ENCODE measurements at regions not wholly inside any gene's neighbourhood (a gene's known extent, or its start where the extent isn't known, plus 50 kb on each side); places are given as distances from the start of the nearest gene placed in this dataset.
"Not testable (repeated sequence)": the region's sequence is repeated elsewhere in the genome, so short reads cannot be mapped to it uniquely, and the experiment has no call there.

DNA sequence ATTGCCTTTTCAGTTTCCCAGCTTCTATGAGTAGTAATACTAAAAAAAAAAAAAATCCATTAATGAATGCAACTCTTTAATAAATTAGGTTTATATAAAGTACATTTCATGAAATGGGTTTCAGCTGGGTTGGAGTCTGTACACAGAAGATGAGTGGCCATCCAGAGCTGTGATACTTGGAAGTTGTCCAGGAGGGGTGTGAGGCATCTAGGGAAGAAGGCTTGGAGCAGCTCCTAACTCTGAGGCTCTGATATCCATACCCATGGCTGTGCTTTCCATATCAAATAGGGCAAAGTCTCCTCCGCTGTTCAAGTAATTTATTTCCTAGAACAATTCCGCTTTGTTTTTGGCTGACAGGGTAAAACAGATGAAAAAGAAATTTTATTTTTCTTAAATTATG lies 423.3 kb upstream of the TENM3 start:
- no peak for DNase-seq (ENCODE audit: low read depth)

DNA sequence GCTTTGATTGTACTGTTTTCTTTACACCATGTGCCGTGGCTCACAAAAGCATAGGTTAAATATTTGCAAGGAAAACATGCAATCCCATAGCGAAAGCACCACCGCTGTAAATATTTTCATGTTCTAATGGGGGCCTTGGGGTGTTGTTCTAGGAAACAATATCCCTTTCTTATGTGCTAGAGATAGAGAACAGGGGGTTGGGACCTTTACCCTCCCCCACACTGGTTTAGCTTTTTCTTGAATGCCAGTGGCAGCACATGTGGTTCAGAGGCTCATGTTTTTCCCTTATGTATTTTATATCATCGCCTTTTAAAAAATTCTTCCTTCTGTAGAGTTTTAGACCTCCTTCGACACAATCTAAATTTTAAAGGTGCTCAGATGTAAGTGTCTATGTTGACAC lies 422.6 kb upstream of the TENM3 start:
- DNase-seq (ENCODE audit: low read depth), result no peak

DNA sequence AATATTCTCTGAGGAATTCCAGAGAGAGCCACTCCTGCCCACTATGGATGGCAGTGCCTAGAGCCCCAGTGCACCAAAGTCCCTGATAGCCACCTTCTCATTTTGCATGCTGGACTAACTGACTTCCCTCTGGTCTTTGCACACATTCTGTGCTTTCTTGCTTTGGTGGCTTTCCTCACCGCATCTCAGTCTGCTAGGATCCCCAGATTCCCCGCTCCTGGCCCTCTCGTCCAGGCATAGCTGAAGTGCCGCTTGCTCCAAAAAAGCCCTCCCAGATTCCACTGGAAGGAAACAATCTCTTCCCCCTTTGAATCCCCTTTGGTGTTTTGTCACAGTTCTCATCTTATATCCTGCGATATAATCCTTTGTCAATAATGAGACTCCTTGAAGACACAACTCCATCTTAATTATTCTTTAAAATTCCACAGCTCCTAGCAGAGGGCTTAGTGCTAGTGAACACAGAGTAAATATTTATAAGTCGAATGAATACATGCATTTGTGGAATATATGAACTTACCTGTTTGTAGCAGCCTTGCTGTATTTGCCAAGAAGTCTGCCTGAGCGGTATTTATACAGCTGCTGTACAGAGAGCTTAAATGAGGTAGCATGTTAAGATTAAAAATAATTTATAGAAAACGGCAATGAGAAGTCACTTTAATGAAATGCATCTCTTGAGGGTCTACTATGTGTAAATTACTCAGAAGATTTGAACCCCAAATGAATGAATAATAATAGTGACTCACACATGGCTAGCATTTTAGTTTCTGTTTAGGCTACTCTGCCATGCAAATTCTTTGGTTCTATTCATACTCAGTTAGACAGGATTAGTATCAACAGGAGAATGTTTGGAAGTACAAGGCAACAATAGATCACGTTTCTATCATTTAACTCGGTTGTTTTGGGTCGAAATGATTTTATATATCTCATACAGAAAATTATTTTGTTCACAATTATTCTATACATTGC lies 421.9 kb upstream of the TENM3 start:
- DNase-seq (ENCODE audit: low read depth), result peak; percentile 59

DNA sequence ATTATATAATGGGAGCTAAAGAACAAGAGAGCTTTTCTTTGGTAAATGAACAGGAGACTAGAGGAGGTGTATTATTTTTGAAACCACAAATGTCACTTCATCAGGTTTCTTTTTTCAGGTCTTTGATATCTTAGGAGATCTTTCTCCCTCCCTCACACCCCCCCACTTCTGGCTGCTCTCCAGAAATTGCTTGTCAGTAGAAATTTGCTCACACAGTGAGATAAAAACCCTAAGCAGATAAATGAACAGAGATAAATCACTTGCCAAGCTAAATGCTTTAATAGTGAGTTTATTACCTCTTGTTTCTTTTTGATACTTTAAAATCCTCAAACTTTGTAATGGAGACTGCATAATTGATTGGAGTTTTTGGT lies 421.2 kb upstream of the TENM3 start:
- DNase-seq (ENCODE audit: low read depth), result peak; percentile 3

DNA sequence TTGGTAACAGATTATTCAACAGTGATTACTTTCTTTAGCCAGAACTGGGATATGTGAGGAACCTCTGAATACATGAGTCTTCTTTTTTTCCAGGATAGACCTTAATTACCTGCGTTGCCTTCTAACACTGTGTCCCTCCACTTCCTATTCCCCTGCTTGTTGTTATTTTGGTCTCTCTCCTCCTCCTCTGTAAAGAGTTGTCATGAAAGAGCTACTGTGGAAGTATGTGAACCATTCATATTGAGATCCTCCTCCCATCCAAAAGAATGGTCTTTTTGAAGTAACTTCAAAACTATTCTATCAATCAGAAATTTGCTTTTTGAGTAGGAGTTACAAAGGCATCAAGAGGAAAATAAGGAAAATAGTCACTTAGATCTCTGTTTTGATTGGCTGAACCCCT lies 420.0 kb upstream of the TENM3 start:
- no peak for DNase-seq (ENCODE audit: low read depth)

DNA sequence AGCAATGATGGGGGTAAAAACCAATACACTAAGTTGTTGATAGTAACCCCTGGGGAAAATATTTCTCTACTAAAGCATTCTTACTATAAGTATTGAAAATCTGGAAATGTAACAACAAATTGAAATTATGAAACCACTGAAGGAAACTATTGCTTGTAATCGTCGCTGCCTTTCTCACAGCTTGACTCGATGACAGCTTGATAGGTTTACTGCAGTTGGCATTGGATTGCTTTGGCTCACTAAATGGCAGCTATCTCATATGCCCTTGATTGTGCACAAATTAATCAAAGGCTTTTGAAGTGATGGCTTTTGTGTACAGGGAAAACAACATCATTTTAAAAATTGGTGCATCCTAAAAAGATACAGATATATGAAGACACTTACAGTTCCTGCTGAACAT lies 419.6 kb upstream of the TENM3 start:
- no peak for DNase-seq (ENCODE audit: low read depth)

DNA sequence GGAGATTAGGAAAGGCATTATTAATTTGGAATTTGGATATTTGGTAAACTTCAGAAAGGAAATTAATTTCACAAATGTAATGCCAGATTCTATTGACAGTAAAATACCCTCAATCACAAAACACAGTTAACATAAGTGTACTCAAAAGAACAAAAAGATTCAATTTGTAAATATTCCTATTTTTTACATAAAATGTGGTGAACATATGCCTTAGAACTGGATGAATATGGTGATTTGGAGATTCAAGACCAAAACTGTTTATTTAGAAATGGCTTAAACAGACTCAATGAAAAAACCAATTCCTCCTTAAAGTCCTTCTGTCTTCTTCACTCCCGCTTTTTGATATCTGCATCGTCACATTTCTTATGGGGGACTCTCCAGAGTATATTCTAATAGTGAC lies 417.6 kb upstream of the TENM3 start:
- no peak for DNase-seq (ENCODE audit: low read depth)

DNA sequence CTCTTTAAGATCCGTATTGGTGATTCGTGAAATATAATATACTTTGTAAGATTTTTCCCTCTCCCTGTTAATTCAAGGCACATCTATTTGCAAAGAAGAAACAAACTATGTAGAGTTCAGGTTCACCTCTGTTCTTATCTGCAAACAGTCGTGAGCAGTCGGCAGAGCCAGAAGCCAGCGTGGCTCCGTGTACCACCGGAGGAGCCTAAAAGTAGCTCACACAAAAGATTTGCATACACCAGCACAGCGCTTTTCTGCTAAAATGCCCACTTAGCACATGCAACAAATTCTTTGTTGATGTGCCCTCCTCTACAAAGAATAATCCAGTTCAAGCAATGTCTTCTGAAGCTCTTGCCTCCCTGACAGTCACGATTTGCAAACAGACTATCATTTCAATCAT lies 416.0 kb upstream of the TENM3 start:
- no peak for DNase-seq (ENCODE audit: low read depth)

DNA sequence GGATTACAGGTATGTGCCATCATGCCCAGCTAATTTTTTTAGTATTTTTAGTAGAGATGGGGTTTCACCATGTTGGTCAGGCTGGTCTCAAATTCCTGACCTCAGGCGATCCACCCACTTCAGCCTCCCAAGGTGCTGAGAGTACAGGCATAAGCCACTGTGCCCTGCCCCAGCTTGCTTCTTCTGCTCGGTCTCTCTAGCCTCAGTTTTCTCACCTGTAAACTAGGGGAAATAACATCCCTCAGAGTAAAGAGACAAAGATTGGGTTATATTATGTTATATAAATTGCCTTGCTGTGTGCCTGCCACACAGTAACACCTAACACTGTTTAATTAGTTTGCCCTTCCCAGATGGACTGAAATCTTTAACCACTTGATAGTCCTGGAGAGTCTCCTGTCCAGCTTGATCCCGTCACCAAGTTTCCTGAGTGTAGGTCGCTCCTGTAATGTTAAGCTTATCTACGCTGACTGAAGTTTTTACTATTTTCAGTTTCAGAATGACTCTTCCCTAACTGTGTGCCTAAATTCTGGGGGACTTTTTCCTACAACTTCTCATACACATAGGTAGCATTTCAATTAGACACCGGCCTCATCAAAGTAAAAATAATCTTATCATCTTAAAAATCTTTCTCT lies 412.7 kb upstream of the TENM3 start:
- DNase-seq (ENCODE audit: low read depth), result no peak

DNA sequence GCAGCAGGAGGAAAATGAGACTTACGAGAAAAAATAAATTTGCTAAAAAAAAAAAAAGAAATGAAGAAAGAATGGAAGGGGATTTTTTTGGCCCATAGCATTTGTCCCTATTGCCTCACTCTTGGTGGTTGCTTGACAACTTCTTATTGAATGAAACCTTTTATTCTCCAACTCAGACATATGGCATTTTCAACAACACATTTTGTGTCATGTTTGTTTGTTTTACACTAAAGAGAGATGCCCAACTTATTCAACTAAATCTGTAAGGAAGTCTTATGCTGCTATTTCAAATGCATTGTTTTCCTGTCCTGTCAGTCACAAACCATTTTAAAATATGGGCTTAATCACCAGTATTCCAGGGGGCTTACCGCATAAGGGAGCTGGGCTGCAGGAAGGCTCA lies 409.1 kb upstream of the TENM3 start:
- DNase-seq (ENCODE audit: low read depth), result no peak

DNA sequence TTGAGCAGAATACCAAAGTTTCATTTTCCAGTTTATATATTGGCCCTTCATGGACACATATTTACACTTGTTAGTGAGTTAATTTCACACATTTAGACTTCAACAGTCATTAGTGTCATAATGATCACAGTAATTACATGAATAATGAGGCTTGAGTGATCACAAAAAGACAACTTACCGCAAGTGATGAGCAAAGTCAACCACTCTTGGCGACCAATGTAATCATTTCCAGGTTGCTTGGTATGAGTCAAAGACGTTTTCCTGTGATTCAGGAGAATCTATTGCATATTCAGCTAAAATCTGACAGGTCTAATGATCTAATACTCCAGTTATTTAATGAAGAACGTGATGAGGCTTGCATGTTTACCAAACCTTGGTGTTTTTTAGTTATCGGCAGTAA lies 407.9 kb upstream of the TENM3 start:
- peak; percentile 15 for DNase-seq (ENCODE audit: low read depth)

DNA sequence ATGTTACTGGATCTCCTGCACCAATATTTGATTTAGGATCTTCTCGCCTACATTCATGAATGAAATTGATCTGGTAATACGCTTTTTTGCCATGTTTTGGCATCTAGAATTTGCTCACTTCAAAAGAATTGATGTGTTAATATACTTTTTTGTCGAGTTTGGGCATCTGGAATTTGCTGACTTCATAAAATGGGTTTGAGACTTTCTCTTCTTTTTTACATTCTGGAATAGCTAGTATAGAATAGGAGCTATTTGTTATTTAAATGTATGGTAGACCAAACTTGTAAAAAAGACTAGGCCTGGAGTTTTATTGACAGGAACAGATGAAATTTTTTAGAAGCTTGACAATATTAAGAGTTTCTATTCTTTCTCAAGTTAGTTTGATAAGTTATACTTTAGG lies 404.9 kb upstream of the TENM3 start:
- no peak for DNase-seq (ENCODE audit: low read depth)

DNA sequence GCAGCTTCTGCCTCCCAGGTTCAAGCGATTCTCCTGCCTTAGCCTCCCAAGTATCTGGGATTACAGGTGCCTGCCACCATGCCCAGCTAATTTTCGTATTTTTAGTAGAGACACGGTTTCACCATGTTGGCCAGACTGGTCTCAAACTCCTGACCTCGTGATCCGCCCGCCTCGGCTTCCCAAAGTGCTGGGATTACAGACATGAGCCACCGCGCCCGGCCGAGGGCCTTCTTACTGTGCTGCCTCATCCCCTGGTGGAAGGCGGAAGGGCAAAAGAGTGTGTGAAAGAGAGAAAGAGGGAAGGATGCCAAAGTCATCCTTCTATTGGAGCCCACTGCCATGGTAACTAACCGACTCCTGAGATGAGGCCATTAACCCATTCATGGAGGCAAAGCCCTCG lies 399.4 kb upstream of the TENM3 start:
- not testable (repeated sequence) for DNase-seq (ENCODE audit: low read depth)

DNA sequence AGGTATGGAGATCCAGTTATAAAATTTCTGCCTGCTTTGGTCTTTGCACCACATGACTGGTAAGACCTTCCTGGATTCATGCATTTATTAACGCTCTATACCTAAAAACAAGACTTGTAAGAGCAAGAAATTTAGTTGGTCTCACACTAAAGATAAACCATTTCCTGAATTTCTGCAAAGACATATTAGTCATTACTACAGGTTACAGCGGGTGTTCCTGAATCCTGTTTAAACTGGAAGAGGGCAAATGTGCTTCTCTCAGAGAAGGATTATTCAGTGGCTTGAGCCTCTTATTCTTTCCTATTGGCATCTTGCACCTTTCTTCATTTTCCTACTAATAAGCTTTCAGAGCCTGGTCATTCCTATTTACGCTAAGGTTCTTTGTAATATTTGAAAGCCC lies 397.6 kb upstream of the TENM3 start:
- no peak for DNase-seq (ENCODE audit: low read depth)

DNA sequence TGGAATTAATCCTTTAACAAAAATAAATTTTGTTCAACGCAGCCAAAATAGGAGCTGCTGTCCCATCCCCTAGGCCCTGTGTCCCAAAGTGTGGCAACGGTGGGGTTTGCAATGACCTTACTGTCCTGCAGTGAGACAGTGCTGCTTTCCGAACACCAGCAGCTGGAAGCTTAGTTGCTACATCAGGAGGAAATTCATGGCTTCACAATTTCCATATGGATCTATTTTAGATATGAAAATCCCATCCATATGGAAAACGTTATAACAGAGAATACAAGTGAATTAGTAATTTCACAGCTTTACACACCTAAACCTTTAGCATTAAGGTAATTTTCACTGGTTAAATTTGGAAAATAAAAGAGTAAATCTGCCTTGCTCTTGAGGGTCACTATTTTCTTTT lies 396.3 kb upstream of the TENM3 start:
- DNase-seq (ENCODE audit: low read depth), result no peak

DNA sequence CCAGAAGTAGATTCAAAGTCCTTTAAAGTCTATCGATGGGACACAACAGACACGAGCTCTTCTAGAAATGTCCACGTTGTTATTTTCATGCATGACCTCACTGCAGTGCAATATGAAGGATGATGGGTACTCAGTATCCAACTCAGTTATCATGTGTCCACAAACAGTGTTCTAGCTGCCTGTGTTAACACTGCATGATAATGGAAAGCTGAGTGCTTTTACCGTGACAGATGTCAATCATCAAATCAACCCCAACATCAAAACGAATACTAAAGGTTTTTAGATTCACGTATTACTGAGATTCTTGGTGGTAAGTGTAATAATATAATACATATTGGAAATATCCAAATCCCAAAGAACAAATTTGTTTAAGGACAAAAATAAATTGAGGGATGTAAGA lies 394.8 kb upstream of the TENM3 start:
- DNase-seq (ENCODE audit: low read depth), result no peak

DNA sequence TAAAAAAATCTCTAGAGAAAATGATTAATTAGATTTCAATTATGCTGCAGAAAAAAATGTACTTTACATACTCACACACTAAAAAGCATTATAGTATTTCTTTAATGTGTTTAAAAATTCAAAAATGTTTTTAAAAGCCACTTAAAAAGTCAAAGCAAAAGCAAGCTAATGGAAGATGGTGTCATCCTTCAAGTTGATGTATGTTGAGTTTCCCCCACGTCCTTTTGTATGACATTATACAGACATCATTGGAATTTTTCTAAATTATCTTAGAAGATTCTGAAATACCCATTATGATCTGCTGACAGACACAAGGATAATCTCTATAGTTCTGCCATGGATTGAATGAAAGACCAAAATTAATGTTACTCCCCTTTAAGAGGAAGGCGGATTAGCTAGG lies 393.7 kb upstream of the TENM3 start:
- no peak for DNase-seq (ENCODE audit: low read depth)

DNA sequence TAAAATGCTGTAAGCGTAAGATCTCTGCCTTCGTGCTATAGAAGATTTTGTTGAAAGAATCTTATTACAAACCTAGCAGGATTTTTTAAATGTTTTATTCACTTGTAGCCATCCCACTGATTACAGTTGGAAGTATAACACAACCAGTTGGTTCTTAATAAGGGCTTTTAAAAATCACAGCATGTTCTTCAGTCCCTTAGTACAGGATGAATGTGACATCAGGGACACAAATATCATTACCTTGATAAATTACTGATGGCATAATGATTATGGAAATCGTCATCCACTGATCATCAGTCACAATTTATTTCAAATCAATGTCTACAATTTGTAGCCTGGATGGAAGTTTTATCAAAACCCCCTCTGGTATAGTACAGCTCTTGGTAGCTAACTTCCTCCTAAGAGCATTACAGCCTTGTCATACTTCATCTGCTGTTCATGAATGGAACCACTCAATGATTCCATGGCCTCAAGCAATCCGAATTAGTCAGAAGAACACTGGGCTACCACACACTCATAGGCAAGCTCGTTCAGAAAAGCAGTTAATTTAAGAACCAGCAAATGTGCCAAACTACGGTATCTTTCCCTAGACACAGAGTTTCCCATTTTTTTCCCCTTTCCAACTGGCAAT lies 389.2 kb upstream of the TENM3 start:
- DNase-seq (ENCODE audit: low read depth), result peak; percentile 17

DNA sequence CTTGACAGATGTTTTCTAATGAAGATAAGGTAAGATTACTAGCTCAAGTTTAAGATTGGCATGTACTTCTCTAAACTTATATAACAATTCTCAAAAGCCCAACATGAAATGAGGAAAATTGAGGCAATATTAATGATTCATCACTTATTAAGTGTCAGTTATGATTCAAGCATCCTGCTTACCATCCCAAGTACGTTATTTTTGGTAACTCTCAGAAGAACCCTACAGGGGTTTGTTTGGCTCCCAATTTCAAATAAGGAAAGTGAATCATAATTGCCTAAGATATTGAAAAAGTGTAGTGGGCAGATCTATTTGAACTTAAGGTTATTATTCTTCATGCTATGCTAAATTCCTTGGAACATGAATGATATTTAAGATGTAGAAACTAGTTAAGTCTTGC lies 387.9 kb upstream of the TENM3 start:
- DNase-seq (ENCODE audit: low read depth), result no peak

DNA sequence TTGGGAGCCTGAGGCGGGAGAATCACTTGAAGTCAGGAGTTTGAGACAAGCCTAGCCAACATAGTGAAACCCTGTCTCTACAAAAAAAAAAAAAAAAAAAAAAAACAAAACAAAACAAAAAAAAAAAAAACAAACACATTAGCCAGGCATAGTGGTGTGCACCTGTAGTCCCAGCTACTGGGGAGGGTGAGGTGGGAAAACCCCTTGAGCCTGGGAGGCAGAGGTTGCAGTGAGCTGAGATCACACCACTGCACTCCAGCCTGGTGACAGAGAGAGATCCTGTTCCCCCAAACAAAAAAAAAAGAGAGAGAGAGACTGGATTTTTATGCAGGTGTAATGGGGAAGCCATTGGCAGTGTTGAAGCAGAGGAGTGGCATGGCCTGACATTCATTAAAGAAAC lies 385.7 kb upstream of the TENM3 start:
- DNase-seq (ENCODE audit: low read depth), result not testable (repeated sequence)

DNA sequence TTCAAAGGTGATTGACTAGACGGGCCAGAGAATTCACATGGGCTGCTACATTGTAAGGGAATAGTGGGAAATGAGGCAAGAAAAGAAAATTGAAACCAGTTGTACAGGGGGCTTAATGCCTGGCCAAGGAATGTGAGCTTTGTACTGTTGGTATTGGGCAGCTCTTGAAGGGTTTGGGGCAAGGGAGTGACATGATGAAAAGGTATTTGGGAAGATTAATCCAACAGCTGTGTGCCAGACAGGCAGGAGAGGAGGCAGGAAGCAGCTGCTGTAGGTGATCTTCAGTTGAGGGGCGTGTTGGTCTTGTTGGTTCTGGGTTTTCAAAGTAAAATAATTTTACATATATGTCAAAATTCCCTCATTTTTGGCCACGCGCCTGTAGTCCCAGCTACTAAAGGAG lies 384.5 kb upstream of the TENM3 start:
- no peak for DNase-seq (ENCODE audit: low read depth)

DNA sequence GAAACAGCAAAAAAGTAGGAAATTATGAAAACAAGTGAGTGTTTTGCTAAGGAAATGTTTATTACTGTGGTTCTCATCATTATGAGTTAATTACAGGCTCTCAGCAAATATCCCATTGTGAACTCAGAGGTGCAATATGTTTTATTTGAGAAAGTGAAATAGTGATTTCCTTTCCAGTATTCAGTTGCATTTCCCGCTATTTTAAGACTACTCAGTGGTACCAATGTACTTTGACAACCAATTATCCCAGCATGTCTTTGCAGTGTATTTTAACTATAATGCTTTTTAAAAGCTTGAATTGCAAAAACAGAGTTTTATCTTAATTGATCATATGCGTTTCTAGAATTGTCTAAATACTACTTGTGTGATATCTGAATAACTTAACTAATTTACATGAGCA lies 383.8 kb upstream of the TENM3 start:
- no peak for DNase-seq (ENCODE audit: low read depth)

DNA sequence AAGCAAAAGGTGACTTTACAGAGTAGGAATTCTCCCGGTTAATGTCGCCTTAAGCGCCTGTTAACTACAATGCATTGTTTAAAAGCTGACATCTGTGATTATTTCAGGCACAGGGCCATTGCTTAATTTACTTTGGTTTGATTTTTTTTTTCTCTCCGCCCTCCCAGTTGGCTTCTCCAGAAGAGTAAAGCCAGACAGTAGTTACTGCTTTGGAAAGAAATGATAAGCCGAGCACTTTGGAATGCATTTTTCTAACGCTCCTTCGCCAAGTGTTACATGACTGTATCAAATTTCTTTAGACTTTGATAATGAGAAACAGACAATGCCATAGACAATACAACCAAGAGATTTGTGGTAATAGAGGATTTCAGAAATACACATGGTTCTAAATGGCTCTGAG lies 383.0 kb upstream of the TENM3 start:
- no peak for DNase-seq (ENCODE audit: low read depth)

Data from ELR (cell line).